Sciatic nerve (tissue), 2 donors: ENCODE measurements at regions not wholly inside any gene's neighbourhood (a gene's known extent, or its start where the extent isn't known, plus 50 kb on each side); places are given as distances from the start of the nearest gene placed in this dataset.

ENCODE experiments used
- ATAC-seq: fragments of 200-7000 bp; cut with Tn5 transposase; one replicate; pipeline ENCODE4 v1.9.1; 2020; ENCODE audit warnings: mild to moderate bottlenecking, moderate library complexity
- DNase-seq: peaks from one replicate; pipeline ENCODE4 v3.0.0-alpha.2; 2020; ENCODE audit warnings: low spot score
- intact Hi-C: fragments of 100-400 bp; cut with DNase I; formaldehyde crosslinking; loops from one replicate; pipeline ENCODE4 v1.14.2; 2022
- donor health status: DM: no; HTN: no; CAD: no.
- donor health status: DM: no; HTN: no; CAD: no.

DNA sequence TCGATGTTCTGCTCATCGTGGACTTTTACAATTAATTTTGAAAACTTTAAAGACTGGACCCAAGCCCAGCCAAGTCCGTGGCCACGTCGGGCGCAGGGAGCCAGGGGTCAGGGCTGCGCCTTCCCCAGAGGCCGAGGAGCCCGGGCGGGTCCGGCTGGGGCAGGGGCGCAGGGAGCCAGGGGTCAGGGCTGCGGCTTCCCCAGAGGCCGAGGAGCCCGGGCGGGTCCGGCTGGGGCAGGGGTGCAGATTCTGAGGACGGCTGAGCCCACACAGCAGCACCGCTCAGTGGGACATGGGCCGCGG is 75.2 kb downstream of the MICALL2 start:
- intact Hi-C loops, result no loop called here
- ATAC-seq, result no peak
- DNase-seq, result no peak
